Liver (tissue), 8 donors: ENCODE measurements at regions not wholly inside any gene's neighbourhood (a gene's known extent, or its start where the extent isn't known, plus 50 kb on each side); places are given as distances from the start of the nearest gene placed in this dataset.

ENCODE experiments used
- DNase-seq: peaks from one replicate; pipeline ENCODE4 v3.0.0-alpha.2; 2017; ENCODE audit warnings: low spot score
- H3K27ac ChIP-seq, 2 donors: one replicate each; pipeline ENCODE4 v1.7.0; 2013; ENCODE audit warnings: inconsistent platforms in 2 of 2, low read length in 2 of 2, control low read depth in 1 of 2, low read depth in 1 of 2, mild to moderate bottlenecking in 1 of 2
- H3K27me3 ChIP-seq, 4 donors: one replicate each; pipeline versions ENCODE4 v1.6.1 to v1.7.0; 2013; ENCODE audit warnings: low read length in 3 of 4, inconsistent platforms in 1 of 4, mild to moderate bottlenecking in 1 of 4, moderate library complexity in 1 of 4; ENCODE audit not compliant: control insufficient read depth in 4 of 4, insufficient read depth in 4 of 4
- H3K36me3 ChIP-seq, 4 donors: one replicate each; pipeline versions ENCODE4 v1.6.1 to v1.7.0; 2013; ENCODE audit warnings: low read length in 3 of 4, mild to moderate bottlenecking in 3 of 4, low read depth in 1 of 4, moderate library complexity in 1 of 4; ENCODE audit not compliant: control insufficient read depth in 4 of 4, insufficient read depth in 3 of 4
- H3K4me1 ChIP-seq, 4 donors: one replicate each; pipeline versions ENCODE4 v1.6.1 to v1.7.0; 2013; ENCODE audit warnings: low read length in 3 of 4, mild to moderate bottlenecking in 3 of 4, moderate library complexity in 1 of 4; ENCODE audit not compliant: control insufficient read depth in 4 of 4, insufficient read depth in 4 of 4
- H3K4me3 ChIP-seq, 3 donors: one replicate each; pipeline versions ENCODE4 v1.6.1 to v1.7.0; 2013; ENCODE audit warnings: low read length in 3 of 3, control low read depth in 1 of 3, low read depth in 1 of 3, mild to moderate bottlenecking in 1 of 3
- H3K9ac ChIP-seq, 2 donors: one replicate each; pipeline ENCODE4 v1.7.0; 2013; ENCODE audit warnings: low read length in 2 of 2, mild to moderate bottlenecking in 2 of 2, moderate library complexity in 2 of 2, control low read depth in 1 of 2, low read depth in 1 of 2
- H3K9me3 ChIP-seq, 4 donors: one replicate each; pipeline versions ENCODE4 v1.6.1 to v1.7.0; 2013; ENCODE audit warnings: low read length in 3 of 4; ENCODE audit not compliant: control insufficient read depth in 4 of 4
- EGR1 ChIP-seq, 2 donors: IDR thresholded peaks; 2 replicates each; pipeline ENCODE4 v1.6.1; 2016 to 2018; ENCODE audit warnings: antibody characterized with exemption in 2 of 2, low read depth in 2 of 2
- FOXA1 ChIP-seq: IDR thresholded peaks from 2 replicates; pipeline ENCODE4 v1.6.1; 2016; ENCODE audit warnings: antibody characterized with exemption
- FOXA2 ChIP-seq: IDR thresholded peaks from 2 replicates; pipeline ENCODE4 v1.6.1; 2016; ENCODE audit warnings: antibody characterized with exemption
- GABPA ChIP-seq, 2 donors: IDR thresholded peaks in 1 of 2; conservative IDR thresholded peaks in 1 of 2; 2 replicates each; pipeline ENCODE4 v1.6.1; 2016; ENCODE audit warnings: antibody characterized with exemption in 2 of 2, mild to moderate bottlenecking in 1 of 2, moderate library complexity in 1 of 2
- HNF4A ChIP-seq, 2 donors: conservative IDR thresholded peaks; 2 replicates each; pipeline ENCODE4 v1.6.1; 2016; ENCODE audit warnings: antibody characterized with exemption in 2 of 2, mild to moderate bottlenecking in 2 of 2
- HNF4G ChIP-seq: IDR thresholded peaks from 2 replicates; pipeline ENCODE4 v1.6.1; 2016; ENCODE audit warnings: antibody characterized with exemption
- JUND ChIP-seq, 2 donors: IDR thresholded peaks; 2 replicates each; pipeline ENCODE4 v1.6.1; 2016; ENCODE audit warnings: antibody characterized with exemption in 2 of 2
- NR2F2 ChIP-seq: IDR thresholded peaks from 2 replicates; pipeline ENCODE4 v1.6.1; 2016; ENCODE audit warnings: antibody characterized with exemption
- RXRA ChIP-seq, 2 donors: IDR thresholded peaks; 2 replicates each; pipeline ENCODE4 v1.6.1; 2017 to 2018; ENCODE audit warnings: antibody characterized with exemption in 2 of 2, mild to moderate bottlenecking in 1 of 2
- SP1 ChIP-seq: IDR thresholded peaks from 2 replicates; pipeline ENCODE4 v1.6.1; 2018; ENCODE audit warnings: antibody characterized with exemption, mild to moderate bottlenecking
- TAF1 ChIP-seq: conservative IDR thresholded peaks from 2 replicates; pipeline ENCODE4 v1.6.1; 2016; ENCODE audit warnings: antibody characterized with exemption, mild to moderate bottlenecking
- YY1 ChIP-seq: IDR thresholded peaks from 2 replicates; pipeline ENCODE4 v1.6.1; 2016; ENCODE audit warnings: antibody characterized with exemption, mild to moderate bottlenecking
- WGBS: extraction: QIAGEN DNeasy Blood & Tissue Kit; methylation state at CpG from one replicate; pipeline ENCODE4 v1.1.7; 2013; 5-methylcytosine and 5-hydroxymethylcytosine counted together
- TF ChIP-seq, protein P1 (sequence below): IDR thresholded peaks from 2 replicates; pipeline ENCODE4 v1.6.1; 2016; ENCODE audit warnings: antibody characterized with exemption
- TF ChIP-seq, protein P2 (sequence below): fragments of 150-350 bp; IDR thresholded peaks from 2 replicates; pipeline ENCODE4 v1.5.1; 2017; ENCODE audit warnings: improper control_type of control experiment, low read depth, low read length; ENCODE audit not compliant: missing input control
- TF ChIP-seq, protein P3 (sequence below): IDR thresholded peaks from 2 replicates; pipeline ENCODE4 v1.6.1; 2016; ENCODE audit warnings: antibody characterized with exemption, mild to moderate bottlenecking
- donor health status: healthy.
- donor health status: healthy.
- donor health status: healthy.
- donor health status: healthy.
- donor health status: healthy.

DNA sequence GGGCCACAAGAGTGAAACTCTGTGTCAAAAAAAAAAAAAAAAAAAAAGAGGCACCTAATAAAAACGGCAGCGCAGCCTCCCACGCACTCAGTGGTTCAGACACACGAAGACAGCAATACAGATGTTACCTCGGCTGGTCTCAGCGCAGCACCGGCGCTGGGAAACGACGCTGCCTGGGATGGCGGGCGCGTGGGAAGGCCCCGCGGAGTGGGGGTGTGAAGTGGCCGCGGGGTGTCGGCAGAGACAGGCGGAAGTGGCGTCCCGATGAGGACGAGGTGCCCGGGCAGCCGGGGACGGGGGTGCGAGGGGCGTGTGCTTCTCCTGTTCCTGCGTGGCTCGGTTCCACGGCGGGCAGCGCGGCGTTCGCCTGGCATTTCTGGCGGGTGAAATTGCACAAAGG is 179.4 kb downstream of the BANP start:
- TF ChIP-seq TAF1 (no peak), FOXA2 (no peak), HNF4A (conservative IDR thresholded peaks at IDR 0.05) (no peak), YY1 (no peak), JUND (IDR thresholded peaks at IDR 0.05) (no peak), EGR1 (IDR thresholded peaks at IDR 0.05; ENCODE audit: low read depth in 2 of 2) (no peak), HNF4G (no peak)
- TF ChIP-seq, protein P1, sequence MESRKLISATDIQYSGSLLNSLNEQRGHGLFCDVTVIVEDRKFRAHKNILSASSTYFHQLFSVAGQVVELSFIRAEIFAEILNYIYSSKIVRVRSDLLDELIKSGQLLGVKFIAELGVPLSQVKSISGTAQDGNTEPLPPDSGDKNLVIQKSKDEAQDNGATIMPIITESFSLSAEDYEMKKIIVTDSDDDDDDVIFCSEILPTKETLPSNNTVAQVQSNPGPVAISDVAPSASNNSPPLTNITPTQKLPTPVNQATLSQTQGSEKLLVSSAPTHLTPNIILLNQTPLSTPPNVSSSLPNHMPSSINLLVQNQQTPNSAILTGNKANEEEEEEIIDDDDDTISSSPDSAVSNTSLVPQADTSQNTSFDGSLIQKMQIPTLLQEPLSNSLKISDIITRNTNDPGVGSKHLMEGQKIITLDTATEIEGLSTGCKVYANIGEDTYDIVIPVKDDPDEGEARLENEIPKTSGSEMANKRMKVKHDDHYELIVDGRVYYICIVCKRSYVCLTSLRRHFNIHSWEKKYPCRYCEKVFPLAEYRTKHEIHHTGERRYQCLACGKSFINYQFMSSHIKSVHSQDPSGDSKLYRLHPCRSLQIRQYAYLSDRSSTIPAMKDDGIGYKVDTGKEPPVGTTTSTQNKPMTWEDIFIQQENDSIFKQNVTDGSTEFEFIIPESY, result no peak
- Histone ChIP-seq H3K4me1 (no peaks in the 10 kb centered on the region), H3K27ac (no peak overlapping the region), H3K4me3 (no peak overlapping the region), H3K36me3 (no peaks in the 10 kb centered on the region), H3K9ac (no peak overlapping the region), H3K27me3 (no peaks in the 10 kb centered on the region), H3K9me3 (no peaks in the 10 kb centered on the region)
- no peak for DNase-seq
- WGBS, result 94% methylated on average over 36 of the region's 36 CpGs

DNA sequence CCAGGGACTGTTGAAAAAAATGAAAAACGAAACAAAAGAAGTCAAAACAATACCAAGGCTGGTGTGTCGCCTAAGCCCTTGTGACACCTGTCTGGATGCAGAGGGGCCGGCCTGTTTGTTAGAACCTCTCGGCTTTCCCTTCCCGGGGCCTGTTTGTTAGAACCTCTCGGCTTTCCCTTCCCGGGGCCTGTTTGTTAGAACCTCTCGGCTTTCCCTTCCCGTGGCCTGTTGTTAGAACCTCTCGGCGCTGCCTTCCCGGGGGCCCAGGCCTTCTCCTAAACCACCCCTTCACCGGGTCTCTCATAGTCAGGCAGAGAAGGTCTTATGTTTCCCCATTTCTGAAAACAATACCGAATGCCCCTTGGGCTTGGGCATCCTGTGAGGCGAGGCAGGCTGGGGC is 180.0 kb downstream of the BANP start:
- no peaks in the 10 kb centered on the region for H3K4me1 ChIP-seq
- no peak overlapping the region for H3K27ac ChIP-seq
- no peaks in the 10 kb centered on the region for H3K27me3 ChIP-seq
- no peak overlapping the region for H3K9ac ChIP-seq
- H3K36me3 ChIP-seq, result no peaks in the 10 kb centered on the region
- no peaks in the 10 kb centered on the region for H3K9me3 ChIP-seq
- TF ChIP-seq TAF1, result no peak
- TF ChIP-seq RXRA (IDR thresholded peaks at IDR 0.05), result no peak
- TF ChIP-seq, protein P1, result no peak
- no peak overlapping the region for H3K4me3 ChIP-seq
- 81% methylated on average over 15 of the region's 15 CpGs for WGBS
- DNase-seq, result no peak

DNA sequence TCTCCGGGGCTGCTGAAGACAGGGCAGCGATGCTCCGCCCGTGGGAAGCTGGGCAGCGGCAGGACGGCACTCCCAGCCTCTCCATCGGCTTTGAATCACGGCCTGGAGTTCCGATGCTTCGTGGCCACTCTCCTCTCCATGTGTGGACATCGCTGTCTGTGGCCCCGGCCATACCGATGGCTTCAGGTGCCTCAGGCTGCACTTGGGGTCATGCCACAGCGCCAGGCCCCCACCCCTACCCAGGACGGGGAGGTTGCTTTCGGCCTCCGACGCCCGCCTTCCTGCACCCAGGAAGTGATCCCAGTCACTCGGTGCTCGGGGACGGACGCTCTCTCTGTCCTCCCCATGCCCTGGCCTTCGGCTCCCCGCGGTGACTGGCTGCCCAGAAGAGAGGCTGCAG is 180.7 kb downstream of the BANP start:
- Histone ChIP-seq H3K9me3 (no peaks in the 10 kb centered on the region), H3K36me3 (no peaks in the 10 kb centered on the region), H3K4me3 (no peak overlapping the region), H3K9ac (no peak overlapping the region), H3K27ac (no peak overlapping the region), H3K27me3 (no peaks in the 10 kb centered on the region), H3K4me1 (no peaks in the 10 kb centered on the region)
- DNase-seq, result no peak
- TF ChIP-seq HNF4A (conservative IDR thresholded peaks at IDR 0.05) (no peak), JUND (IDR thresholded peaks at IDR 0.05) (no peak), YY1 (no peak), NR2F2 (no peak), TAF1 (no peak), SP1 (no peak), GABPA (IDR thresholded peaks at IDR 0.05 in 1 of 2, conservative IDR thresholded peaks at IDR 0.05 in 1 of 2) (no peak), RXRA (IDR thresholded peaks at IDR 0.05) (no peak), FOXA1 (no peak), EGR1 (IDR thresholded peaks at IDR 0.05; ENCODE audit: low read depth in 2 of 2) (no peak)
- TF ChIP-seq, protein P2, sequence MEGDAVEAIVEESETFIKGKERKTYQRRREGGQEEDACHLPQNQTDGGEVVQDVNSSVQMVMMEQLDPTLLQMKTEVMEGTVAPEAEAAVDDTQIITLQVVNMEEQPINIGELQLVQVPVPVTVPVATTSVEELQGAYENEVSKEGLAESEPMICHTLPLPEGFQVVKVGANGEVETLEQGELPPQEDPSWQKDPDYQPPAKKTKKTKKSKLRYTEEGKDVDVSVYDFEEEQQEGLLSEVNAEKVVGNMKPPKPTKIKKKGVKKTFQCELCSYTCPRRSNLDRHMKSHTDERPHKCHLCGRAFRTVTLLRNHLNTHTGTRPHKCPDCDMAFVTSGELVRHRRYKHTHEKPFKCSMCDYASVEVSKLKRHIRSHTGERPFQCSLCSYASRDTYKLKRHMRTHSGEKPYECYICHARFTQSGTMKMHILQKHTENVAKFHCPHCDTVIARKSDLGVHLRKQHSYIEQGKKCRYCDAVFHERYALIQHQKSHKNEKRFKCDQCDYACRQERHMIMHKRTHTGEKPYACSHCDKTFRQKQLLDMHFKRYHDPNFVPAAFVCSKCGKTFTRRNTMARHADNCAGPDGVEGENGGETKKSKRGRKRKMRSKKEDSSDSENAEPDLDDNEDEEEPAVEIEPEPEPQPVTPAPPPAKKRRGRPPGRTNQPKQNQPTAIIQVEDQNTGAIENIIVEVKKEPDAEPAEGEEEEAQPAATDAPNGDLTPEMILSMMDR, result no peak
- TF ChIP-seq, protein P1, result no peak
- TF ChIP-seq, protein P3, sequence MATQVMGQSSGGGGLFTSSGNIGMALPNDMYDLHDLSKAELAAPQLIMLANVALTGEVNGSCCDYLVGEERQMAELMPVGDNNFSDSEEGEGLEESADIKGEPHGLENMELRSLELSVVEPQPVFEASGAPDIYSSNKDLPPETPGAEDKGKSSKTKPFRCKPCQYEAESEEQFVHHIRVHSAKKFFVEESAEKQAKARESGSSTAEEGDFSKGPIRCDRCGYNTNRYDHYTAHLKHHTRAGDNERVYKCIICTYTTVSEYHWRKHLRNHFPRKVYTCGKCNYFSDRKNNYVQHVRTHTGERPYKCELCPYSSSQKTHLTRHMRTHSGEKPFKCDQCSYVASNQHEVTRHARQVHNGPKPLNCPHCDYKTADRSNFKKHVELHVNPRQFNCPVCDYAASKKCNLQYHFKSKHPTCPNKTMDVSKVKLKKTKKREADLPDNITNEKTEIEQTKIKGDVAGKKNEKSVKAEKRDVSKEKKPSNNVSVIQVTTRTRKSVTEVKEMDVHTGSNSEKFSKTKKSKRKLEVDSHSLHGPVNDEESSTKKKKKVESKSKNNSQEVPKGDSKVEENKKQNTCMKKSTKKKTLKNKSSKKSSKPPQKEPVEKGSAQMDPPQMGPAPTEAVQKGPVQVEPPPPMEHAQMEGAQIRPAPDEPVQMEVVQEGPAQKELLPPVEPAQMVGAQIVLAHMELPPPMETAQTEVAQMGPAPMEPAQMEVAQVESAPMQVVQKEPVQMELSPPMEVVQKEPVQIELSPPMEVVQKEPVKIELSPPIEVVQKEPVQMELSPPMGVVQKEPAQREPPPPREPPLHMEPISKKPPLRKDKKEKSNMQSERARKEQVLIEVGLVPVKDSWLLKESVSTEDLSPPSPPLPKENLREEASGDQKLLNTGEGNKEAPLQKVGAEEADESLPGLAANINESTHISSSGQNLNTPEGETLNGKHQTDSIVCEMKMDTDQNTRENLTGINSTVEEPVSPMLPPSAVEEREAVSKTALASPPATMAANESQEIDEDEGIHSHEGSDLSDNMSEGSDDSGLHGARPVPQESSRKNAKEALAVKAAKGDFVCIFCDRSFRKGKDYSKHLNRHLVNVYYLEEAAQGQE, result no peak
- WGBS, result 92% methylated on average over 26 of the region's 26 CpGs
